ENCODE measurements at regions not wholly inside any gene's neighbourhood (a gene's known extent, or its start where the extent isn't known, plus 50 kb on each side); places are given as distances from the start of the nearest gene placed in this dataset.
"Not testable (repeated sequence)": the region's sequence is repeated elsewhere in the genome, so short reads cannot be mapped to it uniquely, and the experiment has no call there.

- Mint-ChIP-seq H3K4me1 (peaks cover 12% of the 10 kb centered on the region), H3K27ac (peak overlapping the region; percentile 87 to 99 (median 97)), H3K4me3 (peak overlapping the region; percentile 98 to 99 (median 99)), H3K36me3 (ENCODE audit: low read depth) (peaks cover 14% of the 10 kb centered on the region)
- H3K9me3 Mint-ChIP-seq; H3K27me3 Mint-ChIP-seq (ENCODE audit: low read depth): not testable (repeated sequence)
These were observed 93.0 kb downstream of the CRLF3 start for GRCh38 chr17:30731210-30732132.

- peak overlapping the region; percentile 98 to 99 (median 99) for H3K4me3 Mint-ChIP-seq
- not testable (repeated sequence) for H3K9me3 Mint-ChIP-seq; H3K27me3 Mint-ChIP-seq (ENCODE audit: low read depth)
- peak overlapping the region; percentile 70 to 99 (median 87) for H3K27ac Mint-ChIP-seq
- peaks cover 12% of the 10 kb centered on the region for H3K4me1 Mint-ChIP-seq
- H3K36me3 Mint-ChIP-seq (ENCODE audit: low read depth), result peaks cover 12% of the 10 kb centered on the region
These were observed 93.7 kb downstream of the CRLF3 start for GRCh38 chr17:30730837-30731209.

- Mint-ChIP-seq H3K27ac (peak overlapping the region; percentile 28 to 99 (median 70)), H3K4me3 (peak overlapping the region; percentile 98 to 99 (median 99))
- not testable (repeated sequence) for H3K27me3 Mint-ChIP-seq (ENCODE audit: low read depth); H3K36me3 Mint-ChIP-seq (ENCODE audit: low read depth); H3K9me3 Mint-ChIP-seq; H3K4me1 Mint-ChIP-seq
These were observed 94.2 kb downstream of the CRLF3 start for GRCh38 chr17:30730171-30730836.

GRCh38 chr17:30729471-30730170, 94.9 kb downstream of the CRLF3 start:
- peak overlapping the region; percentile 28 to 99 (median 60) for H3K27ac Mint-ChIP-seq
- H3K4me3 Mint-ChIP-seq, result peak overlapping the region; percentile 98 to 99 (median 99)
- not testable (repeated sequence) for H3K27me3 Mint-ChIP-seq (ENCODE audit: low read depth); H3K4me1 Mint-ChIP-seq; H3K36me3 Mint-ChIP-seq (ENCODE audit: low read depth); H3K9me3 Mint-ChIP-seq

- peak overlapping the region in 1 of 3 experiments; percentile 38 for H3K4me3 Mint-ChIP-seq
- not testable (repeated sequence) for H3K27me3 Mint-ChIP-seq (ENCODE audit: low read depth); H3K9me3 Mint-ChIP-seq; H3K27ac Mint-ChIP-seq; H3K4me1 Mint-ChIP-seq; H3K36me3 Mint-ChIP-seq (ENCODE audit: low read depth)
These were observed 97.0 kb downstream of the CRLF3 start for GRCh38 chr17:30727517-30727916.

- H3K4me3 Mint-ChIP-seq, result peak overlapping the region in 1 of 3 experiments; percentile 21
- not testable (repeated sequence) for H3K27me3 Mint-ChIP-seq (ENCODE audit: low read depth); H3K4me1 Mint-ChIP-seq; H3K36me3 Mint-ChIP-seq (ENCODE audit: low read depth); H3K9me3 Mint-ChIP-seq; H3K27ac Mint-ChIP-seq
These were observed 97.8 kb downstream of the CRLF3 start for GRCh38 chr17:30726734-30727133.

- H3K4me3 Mint-ChIP-seq, H3K27ac Mint-ChIP-seq: not testable (repeated sequence)
These were observed 98.2 kb downstream of the CRLF3 start for GRCh38 chr17:30726310-30726709.

GRCh38 chr17:30724034-30724650, 100.3 kb downstream of the CRLF3 start:
- H3K4me1 Mint-ChIP-seq; H3K4me3 Mint-ChIP-seq; H3K36me3 Mint-ChIP-seq (ENCODE audit: low read depth); H3K27me3 Mint-ChIP-seq (ENCODE audit: low read depth); H3K9me3 Mint-ChIP-seq; H3K27ac Mint-ChIP-seq: not testable (repeated sequence)

More at GRCh38 chr17:30726310-30726709, 98.2 kb downstream of the CRLF3 start:
- not testable (repeated sequence) for H3K4me1 Mint-ChIP-seq; H3K27me3 Mint-ChIP-seq (ENCODE audit: low read depth); H3K9me3 Mint-ChIP-seq; H3K36me3 Mint-ChIP-seq (ENCODE audit: low read depth)

GRCh38 chr17:30722114-30722780, 102.2 kb downstream of the CRLF3 start:
- not testable (repeated sequence) for H3K9me3 Mint-ChIP-seq; H3K27me3 Mint-ChIP-seq (ENCODE audit: low read depth); H3K4me1 Mint-ChIP-seq; H3K27ac Mint-ChIP-seq; H3K4me3 Mint-ChIP-seq; H3K36me3 Mint-ChIP-seq (ENCODE audit: low read depth)

GRCh38 chr17:30720971-30721370, 103.5 kb downstream of the CRLF3 start:
- H3K27me3 Mint-ChIP-seq (ENCODE audit: low read depth); H3K9me3 Mint-ChIP-seq; H3K27ac Mint-ChIP-seq; H3K4me3 Mint-ChIP-seq; H3K36me3 Mint-ChIP-seq (ENCODE audit: low read depth); H3K4me1 Mint-ChIP-seq: not testable (repeated sequence)

Data from nephron (organoid).